ENCODE measurements at regions not wholly inside any gene's neighbourhood (a gene's known extent, or its start where the extent isn't known, plus 50 kb on each side); places are given as distances from the start of the nearest gene placed in this dataset.

GRCh38 chr2:81299841-81300240 lies 995.3 kb upstream of the LRRTM1 start:
- TF ChIP-seq CTCF (conservative IDR thresholded peaks at IDR 0.05; ENCODE audit: low read depth, low read length), result no peak
- no peak for TF ChIP-seq EZH2 (IDR thresholded peaks at IDR 0.05; ENCODE audit: borderline replicate concordance, low read depth, low read length, poor library complexity, severe bottlenecking)

All from A673 (cell line).